Suppressor macrophage (primary cell): ENCODE measurements at regions not wholly inside any gene's neighbourhood (a gene's known extent, or its start where the extent isn't known, plus 50 kb on each side); places are given as distances from the start of the nearest gene placed in this dataset.

Source experiments
- DNase-seq, 4 experiments: peaks; one replicate each; pipeline ENCODE4 v3.0.0-alpha.2; 2020 to 2022

DNA sequence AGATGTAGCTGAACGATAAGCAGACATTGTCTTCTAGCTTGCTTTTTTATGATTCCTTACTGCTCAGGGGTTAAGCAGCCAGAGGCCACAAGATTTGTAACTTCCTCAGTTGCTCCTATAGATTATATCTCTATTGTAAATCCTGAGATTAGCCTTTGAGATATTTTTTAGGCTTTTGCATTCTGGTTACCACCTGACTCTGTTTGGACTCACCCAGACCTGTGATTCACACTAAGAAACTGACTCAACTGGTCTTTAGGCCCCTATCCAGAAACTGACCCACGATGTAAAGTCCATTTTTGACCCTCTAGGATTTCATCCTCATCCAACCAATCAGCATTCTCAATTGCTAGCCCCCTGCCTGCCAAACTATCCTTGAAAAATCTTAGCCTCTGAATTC is 194.4 kb downstream of the RASSF9 start:
- DNase-seq = no peak

DNA sequence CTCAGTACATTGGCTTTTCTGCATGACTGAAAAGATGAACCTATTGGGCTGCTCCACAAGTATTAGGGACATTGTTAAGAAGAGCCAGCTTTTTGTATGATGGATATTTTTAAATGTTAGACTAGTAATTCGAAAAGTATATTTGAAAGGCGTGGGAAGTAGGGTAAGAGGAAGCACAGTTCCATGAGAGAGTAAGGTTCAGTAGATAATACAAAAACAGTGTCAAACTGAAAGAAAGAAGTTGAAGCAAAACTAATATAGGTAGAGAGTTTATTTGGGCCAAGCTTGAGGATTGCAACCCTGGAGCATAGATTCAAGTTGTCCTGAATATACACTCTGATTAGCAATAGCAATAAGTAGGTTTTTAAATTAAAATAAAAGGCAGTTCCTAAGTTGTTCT is 193.9 kb downstream of the RASSF9 start:
- DNase-seq = no peak

DNA sequence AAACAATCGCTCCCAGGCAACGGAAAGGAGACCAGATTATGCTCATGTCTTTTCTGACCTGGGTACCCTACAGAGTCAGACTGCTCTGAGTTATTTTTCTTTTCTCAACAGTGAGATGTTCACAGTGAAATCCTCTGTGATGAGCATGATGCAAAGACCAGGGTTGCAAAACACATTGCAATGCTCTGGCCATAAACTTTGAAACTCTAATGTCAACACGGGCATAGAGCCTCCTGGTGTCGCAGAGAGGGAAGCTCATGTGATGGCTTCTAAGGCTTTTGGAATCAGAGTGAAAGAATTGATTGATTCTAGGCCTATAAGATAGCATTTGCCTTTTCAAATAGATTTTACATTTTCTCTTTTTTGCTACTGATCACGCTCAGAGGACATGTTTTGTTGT is 193.4 kb downstream of the RASSF9 start:
- DNase-seq = peak in 2 of 4 experiments; percentile 3 to 17

DNA sequence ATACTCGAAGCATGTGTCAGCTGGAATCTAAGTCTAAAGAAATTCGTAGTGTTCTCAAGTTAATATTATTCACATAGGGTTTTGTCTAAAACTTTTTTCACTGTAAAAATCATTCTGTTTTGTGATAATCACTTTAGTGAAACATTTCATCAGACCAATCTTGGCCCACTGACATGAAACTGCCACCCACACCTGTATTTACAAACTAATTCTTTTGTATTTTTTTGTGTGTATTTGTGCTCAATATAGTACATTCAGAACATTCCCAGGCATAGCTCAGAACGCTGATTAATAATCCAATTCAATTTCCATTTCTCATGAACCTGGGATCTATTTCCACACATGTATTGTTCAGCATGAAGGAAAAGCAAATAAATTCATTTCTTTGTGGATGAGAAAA is 191.7 kb downstream of the RASSF9 start:
- no peak for DNase-seq

DNA sequence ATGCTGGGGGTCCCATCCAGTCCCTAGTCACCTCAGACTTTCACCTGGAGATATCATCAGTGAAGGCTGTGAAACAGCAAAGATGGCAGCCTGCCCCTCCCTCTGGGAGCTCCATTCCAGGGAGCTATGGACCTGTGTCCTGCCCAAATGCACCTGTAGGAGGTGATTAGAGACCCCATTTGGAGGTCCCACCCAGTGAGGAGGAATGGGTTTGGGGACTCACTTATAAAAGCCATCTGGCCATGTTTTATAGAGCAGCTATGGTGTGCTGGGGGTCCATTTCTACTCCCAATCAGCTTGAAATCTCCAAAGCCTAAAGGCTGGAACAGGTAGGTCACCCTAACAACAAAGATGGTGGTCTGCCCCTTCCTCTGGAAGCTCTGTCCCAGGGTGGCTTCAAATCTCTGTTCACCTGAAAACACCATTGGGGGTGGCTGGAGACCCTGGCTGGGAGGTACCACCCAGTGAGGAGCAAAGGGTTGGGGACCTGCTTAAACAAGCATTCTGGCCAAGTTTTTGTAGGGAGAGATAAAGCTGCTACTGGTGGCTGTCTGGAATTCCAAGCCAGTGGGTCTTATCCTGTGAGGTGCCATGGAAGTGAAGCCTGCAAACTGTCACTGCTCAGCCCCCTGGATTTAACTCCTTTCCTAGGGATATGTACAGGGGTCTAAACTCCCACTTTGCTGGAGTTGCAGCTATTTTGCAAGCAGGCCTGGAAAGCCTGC is 182.3 kb downstream of the RASSF9 start:
- no peak for DNase-seq

DNA sequence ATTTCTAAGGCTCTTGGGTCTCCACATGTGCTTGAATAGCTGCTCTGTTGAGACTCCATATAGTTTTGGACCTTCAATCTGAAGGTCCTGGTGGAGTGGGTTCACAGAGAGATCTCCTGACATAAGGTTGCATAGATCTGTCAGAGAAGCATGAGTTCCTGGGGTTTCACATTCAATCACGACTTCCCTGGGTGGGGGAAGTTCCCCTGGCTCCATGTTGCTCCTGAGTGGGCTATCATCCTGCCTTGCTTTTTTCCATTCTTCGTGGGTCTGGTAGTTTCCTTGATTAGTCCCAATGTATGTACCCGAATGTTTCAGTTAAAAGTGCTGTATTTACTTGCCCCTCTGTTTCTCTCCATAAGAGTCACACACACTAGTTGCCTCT is 181.8 kb downstream of the RASSF9 start:
- DNase-seq = no peak

DNA sequence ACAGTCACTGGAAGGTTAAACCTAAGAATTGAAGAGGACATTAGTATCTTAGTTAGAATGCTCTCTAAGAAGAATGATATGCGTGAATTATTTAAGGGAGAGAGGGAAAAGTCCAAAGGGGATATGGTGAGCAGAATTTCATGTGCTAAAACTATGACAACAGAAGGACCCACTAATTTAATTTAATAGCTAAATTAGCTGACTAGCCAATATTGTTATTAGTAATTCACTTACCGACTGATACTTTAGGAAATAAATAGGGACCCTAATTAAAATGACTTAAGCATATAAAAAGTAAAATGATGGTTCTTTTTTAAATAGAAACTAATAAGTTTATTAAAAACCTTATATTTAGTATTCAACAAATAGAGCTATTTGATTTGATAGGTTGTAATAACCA is 179.6 kb downstream of the RASSF9 start:
- no peak for DNase-seq

DNA sequence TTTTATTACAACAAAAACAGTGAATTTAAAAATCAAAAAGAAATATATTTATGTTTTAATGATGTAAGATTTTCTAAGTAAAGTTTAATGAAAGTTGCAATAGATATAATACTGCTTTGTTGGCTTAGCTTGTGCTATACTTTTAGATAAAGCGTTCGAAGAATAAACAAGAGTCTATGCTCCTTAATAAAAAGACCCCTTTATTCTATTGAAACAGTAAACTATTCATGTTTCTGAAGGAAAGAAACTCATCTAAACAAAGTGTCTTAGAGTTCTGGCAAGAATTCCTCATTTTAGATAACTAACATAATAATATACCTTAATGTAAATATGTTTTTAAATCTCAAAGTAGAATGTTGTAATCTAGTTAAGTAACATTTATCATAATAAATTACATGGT is 179.0 kb downstream of the RASSF9 start:
- no peak for DNase-seq

DNA sequence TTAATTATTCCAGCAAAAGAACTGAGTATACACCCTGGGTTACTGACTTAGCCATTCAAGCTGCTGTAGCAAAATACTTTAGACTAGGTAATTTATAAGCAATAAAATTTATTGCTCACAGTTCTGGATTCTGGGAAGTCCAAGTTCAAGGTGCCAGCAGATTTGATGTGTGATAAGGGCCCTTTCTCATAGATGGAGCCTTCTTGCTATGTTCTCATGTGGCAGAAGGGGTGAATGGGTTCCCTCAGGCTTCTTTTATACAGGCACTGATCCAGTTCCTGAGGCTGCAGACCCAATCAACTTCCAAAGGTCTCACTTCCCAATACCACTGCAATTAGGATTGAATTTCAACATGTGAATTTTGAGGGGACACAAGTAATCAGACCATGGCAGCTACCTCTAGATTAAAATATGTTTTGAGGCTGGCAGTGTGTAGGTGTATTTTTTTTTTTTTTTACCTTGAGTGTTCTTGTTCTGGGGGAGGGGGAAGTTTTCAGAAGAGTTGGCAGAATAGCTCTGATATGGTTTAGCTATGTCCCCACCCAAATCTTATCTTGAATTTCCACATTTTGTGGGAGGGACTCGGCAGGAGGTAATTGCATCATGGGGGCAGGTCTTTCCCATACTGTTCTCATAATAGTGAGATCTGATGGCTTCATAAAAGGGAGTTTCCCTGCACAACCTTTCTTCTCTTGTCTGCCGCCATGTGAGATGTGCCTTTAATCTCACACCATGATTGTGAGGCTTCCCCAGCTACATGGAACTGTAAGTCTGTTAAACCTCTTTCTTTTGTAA is 178.2 kb downstream of the RASSF9 start:
- DNase-seq = no peak

DNA sequence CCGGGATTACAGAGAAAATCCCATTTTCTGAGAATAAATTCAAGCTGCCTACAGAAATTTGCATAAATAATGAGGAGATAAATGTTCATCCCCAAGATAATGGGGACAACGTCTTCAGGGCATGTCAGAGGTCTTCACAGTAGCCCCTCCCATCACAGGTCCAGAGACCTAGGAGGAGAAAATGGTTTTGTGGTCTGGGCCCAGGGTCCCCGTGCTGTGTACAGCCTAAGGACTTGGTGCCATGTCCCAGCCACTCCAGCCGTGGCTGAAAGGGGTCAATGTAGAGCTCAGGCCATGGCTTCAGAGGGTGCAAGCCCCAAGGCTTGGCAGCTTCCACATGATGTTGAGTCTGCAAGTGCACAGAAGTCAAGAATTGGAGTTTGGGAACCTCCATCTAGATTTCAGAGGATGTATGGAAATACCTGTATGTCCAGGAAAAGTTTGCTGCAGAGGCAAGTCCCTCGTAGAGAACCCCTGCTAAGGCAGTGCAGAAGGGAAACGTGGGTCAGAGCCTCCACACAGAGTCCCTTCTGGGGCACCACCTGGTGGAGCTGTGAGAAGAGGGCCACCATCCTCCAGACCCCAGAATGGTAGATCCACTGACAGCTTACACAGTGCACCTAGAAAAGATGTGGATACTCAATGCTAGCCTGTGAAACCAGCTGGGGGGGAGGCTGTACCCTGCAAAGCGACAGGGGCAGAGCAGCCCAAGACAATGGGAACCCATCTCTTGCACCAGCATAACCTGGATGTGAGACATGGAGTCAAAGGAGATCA is 176.3 kb downstream of the RASSF9 start:
- no peak for DNase-seq

DNA sequence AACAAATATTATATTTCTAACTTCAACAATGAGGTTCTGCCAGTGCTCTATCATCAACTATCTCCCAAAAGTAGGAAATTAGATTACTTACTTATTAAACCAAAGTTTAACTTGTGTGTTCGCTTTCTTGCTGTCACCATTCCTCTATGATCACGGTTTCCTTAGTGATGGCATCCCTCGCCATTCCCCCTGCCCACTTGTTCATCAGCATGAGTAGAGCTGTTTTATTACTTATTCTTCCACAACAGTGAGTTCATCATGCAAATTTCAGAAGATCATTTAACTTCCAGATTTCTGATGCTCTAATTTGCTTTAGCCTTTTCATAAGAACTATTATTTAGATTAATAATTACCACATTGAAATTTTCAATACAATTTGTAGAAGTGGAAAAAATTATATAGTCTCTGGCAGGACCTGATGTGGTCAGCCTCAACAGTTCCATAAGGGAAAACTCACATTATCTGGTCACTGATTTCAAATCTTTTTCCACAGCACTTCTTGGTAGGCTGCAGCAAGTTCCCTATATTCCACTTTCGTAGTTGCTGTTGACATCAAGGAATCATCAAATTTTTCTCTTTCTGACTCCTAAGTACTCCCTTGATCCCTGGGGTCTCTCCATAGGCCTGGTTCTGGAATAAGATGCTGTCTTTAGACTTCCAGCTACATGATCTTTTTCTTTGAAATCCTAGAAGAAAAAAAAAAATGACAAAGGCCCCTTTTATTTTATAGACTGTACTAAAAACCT is 174.6 kb downstream of the RASSF9 start:
- no peak for DNase-seq

DNA sequence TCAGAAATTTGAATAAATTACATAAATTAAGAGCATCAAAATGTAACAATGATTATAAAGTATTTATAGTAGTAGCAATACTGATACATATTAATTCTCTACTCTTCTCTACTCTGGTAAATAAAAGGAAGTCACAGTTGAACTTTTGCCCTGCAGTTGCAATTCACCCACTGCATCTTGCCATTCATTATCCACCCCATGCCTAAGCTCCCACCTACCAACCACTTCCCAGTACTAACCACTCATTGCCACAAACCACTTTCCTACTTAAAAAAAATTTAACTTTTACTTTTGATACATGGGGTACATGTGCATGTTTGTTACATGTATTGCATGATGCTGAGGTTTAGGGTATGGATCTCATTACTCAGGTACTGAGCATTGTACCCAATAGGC is 174.0 kb downstream of the RASSF9 start:
- peak; percentile 2 to 51 (median 26) for DNase-seq

DNA sequence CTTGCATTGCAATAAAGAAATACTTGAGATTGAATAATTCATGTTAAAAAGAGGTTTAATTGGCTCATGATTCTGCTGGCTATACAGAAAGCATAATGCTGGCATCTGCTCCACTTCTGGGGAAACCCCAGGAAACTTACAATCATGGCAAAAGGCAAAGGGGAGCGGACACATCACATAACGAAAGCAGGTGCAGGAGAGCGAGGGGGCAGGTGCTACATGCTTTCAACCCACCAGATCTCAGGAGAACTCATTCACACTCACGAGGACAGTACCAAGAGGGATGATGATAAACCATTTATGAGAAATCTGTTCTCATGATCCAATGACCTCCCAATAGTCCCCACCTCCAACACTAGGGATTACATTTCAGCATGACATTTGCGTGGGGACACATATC is 172.6 kb downstream of the RASSF9 start:
- no peak for DNase-seq

DNA sequence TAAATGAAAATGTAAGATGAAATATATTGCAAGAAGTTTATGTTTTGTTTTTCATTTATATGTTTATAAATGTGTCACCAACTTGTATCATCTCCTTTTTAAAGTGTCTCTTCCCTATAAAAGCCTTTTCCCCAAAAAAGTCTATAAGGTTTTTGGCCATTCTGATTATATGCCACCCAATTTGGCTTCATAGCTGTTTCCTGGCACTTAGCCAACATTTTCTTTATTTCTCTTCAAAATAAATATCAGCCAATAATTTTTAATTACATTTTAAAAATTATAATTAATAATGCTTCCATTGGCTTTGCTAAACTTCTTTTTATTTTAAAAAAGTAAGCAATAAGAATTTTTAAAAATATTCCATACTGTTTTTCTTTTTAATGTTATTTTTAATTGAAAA is 171.8 kb downstream of the RASSF9 start:
- DNase-seq = no peak

DNA sequence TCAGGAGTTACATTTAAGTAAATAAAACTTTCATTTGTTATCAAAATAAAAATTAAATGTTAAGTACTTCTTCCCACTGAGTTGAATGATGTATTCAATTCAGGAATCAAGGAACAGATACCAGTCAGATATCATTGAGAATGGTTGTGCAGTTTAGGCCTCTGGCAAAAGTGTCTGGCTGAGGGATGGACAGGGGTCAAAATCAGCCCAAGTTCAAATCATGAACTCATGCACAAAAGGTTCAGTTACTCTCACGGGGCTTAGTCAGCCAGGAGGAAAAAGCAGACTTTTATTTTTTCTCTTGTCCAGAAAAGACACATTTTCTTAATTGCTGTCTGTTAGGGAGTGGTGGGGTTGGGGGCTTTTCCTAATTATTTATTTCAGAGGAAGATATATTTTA is 166.3 kb downstream of the RASSF9 start:
- DNase-seq = no peak

DNA sequence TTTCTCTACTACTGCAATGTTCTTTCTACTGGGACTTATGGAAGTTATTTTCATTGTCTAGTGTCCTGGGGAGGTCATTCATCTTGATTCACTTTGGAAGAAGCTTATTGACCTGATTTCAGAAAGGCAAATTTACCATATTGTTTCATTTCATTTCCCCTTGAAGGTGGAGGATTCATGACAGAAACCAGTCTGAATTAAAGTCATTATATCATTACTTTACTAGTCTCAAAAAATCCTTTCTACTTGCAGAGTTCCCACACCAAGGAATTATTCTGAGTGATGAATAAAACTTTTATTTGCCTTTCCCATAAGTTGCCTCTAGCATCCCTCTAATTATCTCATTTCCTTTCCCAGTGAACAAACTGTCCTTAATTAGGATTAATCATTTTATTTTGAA is 163.8 kb downstream of the RASSF9 start:
- DNase-seq = no peak

DNA sequence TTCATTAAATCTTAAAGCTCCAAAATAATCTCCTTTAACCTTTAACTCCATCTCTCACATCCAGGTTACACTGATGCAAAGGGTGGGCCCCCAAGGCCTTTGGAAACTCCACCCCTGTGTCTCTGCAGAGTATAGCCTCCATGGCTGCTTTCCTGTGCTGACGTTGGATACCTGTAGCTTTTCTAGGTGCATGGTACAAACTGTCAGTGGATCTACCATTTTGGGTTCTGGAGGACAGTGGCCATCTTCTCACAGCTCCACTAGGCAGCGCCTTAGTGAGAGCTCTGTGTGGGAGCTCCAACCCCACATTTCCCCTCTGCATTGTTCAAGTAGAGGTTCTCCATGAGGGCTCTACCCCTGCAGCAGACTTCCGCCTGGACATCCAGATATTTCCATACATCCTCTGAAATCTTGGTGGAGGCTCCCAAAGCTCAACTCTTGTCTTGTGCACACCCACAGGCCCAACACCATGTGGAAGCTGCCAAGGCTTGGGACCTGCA is 162.2 kb downstream of the RASSF9 start:
- no peak for DNase-seq

DNA sequence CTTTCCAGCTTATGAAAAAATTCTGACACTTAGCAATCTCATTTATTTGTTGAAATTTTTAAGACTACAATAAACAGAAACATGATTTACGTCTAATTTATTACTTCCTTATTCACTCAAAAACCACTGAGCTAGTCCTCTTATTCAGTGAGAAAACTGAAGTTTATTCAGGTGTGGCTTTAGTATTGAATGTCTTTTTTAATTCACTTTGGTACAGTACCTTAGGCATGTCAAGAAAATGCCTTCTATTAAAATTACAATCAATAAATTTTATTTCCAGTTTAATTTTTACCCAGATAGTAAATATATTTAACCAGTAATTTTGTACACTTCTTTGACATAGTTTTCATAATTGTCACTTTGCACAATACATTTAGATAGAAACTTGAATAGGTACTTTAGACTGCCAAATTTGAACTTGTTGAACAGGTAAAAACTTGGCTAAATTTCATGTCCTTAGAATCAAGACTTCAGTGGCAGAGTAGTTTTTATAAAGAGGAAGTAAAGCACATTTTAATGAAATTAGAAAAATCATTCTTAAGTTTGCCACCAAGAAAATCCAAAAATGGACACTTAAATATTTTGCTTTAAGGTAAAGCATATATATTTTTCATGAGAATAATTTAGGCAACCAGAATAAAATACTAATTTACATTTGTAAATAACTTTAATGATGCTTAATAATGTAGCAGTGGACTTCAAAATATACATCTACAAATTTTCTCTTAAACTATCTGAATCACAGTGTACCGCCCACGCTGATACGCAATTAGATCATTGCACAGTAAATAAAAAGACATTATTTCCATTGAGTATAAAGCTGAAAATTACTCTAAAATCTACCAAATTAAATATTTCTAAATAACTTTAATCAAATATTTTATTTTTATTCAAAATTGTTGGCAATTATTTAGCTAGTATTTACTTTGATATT is 159.1 kb downstream of the RASSF9 start:
- DNase-seq = no peak

DNA sequence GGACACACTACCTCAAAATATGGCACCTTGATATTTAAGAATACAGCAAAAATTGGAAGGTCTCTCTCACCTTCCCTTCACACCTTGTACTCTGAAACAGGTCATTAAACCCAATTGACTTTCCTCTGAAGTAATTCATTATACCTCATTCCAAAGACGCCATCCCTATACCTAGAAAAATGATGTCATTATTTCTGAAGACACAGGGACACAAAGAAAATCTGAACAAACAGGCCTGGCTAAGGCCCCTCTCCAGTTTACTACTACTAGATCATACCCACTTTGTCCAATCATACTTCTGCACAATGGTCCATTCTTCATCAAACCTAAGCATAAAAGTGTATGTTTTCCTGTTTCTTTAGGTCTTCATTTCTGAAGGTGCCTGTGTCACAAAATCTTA is 156.9 kb downstream of the RASSF9 start:
- no peak for DNase-seq

DNA sequence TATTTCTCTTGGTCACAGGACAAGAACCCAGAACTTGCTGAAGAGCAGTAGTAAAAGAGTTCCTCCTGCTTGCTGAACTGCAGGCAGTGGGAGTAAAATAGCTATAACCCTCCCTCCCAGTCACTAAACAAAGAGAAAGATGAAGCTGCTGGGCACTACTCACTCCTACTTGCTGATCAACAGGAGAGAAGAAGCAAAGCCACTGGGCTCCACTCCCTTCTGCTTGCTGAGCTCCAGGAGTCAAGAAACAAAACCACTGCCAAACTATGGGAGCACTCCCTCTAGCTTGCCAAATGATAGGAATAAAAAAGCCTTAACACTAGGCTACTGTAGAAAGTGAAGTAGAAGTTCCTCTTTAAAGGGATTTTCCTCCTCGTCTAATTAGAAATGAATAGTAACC is 155.3 kb downstream of the RASSF9 start:
- DNase-seq = no peak

DNA sequence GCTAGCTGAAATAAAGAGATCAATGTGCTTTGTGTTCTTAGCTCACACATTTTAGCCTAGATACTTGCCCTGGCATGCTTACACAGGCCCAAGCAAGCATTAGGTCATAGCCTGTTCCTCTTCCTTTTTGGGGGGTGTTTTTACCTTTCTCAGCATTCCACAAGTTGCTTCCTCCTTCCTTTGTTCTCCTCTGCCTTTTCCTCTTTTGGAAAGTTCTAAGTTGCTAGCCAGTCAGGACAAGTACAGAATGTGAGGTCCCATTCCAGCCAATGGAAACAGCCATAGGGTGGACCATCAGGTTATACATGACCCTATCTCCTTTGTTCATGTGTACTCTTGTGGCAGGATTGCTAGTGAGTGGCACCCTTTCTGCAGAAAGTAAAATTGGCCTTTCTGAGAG is 154.9 kb downstream of the RASSF9 start:
- DNase-seq = peak in 1 of 4 experiments; percentile 1

DNA sequence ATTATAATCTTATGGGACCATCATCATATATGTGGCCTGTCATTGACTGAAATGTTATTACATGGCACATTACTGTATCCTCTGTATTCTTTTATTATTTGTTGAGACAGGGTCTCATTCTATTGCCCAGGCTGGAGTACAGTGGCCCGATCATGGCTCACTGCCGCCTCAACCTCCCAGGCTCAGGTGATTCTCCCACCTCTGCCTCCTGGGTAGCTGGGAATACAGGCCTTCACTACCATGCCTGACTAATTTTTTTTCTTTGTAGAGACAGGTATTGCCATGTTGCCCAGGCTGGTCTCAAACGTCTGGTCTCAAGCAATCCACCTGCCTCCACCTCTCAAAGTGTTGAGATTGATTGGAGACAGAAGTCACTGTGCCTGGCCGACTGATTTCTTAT is 153.2 kb downstream of the RASSF9 start:
- DNase-seq = no peak
